ENCODE measurements at regions not wholly inside any gene's neighbourhood (a gene's known extent, or its start where the extent isn't known, plus 50 kb on each side); places are given as distances from the start of the nearest gene placed in this dataset.

- TF ChIP-seq POLR2AphosphoS5 (IDR thresholded peaks at IDR 0.05; ENCODE audit: borderline replicate concordance, low read depth, low read length) (no peak), EZH2 (IDR thresholded peaks at IDR 0.05) (no peak), FOXP2 (optimal IDR thresholded peaks at IDR 0.05; ENCODE audit: control extremely low read depth, extremely low read length, insufficient read depth) (no peak)
Measured at GRCh38 chr4:12286351-12286750, 857.7 kb upstream of the HS3ST1 start.
